ENCODE measurements at regions not wholly inside any gene's neighbourhood (a gene's known extent, or its start where the extent isn't known, plus 50 kb on each side); places are given as distances from the start of the nearest gene placed in this dataset.

DNA sequence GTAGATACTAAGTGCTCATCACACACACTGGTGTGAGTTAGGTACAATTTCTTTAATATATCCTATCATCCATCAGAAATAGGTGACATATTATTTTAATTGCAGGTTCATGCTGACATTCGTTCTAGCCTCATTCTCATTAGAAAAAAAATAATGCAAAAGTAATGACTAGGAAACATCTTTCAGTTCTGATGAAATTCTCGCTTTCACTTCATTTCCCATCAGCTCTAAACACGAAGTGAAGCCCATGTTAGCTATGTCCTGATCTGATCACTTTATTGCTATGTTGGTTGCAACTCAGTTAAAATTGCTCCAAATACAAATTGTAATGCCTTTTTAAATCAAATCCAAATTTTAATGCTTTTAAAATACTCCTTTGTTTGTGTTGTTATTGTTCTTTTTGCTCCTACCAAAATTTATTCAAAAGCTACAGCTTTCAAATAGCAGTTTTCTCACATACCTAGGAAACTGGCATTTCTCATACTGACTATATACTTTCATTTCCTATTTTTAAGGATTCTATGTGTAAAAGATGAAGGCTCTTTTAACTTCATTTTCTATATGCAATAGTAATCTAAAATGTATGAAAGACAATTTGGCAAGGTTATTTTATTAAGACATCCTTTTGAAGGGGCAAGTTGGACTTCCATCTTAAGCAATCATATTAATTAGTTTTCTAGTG, 1237.8 kb upstream of the ACO1 start:
- Histone ChIP-seq H3K4me3 (no peak overlapping the region), H2AFZ (no peak overlapping the region), H3F3A (ENCODE audit: insufficient read depth, low read depth) (no peaks in the 10 kb centered on the region), H3K4me1 (replicated peaks; ENCODE audit: insufficient read depth) (no peaks in the 10 kb centered on the region), H3K9me2 (ENCODE audit: insufficient read depth) (no peaks in the 10 kb centered on the region), H3K36me3 (ENCODE audit: low read depth) (no peaks in the 10 kb centered on the region), H3K9me3 (ENCODE audit: insufficient read depth, low read depth) (no peaks in the 10 kb centered on the region), H3K27ac (no peak overlapping the region), H3K79me2 (ENCODE audit: low read depth) (no peaks in the 10 kb centered on the region), H4K20me1 (ENCODE audit: insufficient read depth) (no peaks in the 10 kb centered on the region), H3K27me3 (ENCODE audit: insufficient read depth, low read depth) (no peaks in the 10 kb centered on the region), H3K4me2 (no peak overlapping the region)
- intact Hi-C loops (cut with micrococcal nuclease; ENCODE audit: unreplicated experiment), result no loop called here
- BruUV-seq (replicated peaks), result no TSS peak
- TF ChIP-seq EZH2 (IDR thresholded peaks at IDR 0.05; ENCODE audit: low read depth), result no peak
- TF ChIP-seq, protein P1, sequence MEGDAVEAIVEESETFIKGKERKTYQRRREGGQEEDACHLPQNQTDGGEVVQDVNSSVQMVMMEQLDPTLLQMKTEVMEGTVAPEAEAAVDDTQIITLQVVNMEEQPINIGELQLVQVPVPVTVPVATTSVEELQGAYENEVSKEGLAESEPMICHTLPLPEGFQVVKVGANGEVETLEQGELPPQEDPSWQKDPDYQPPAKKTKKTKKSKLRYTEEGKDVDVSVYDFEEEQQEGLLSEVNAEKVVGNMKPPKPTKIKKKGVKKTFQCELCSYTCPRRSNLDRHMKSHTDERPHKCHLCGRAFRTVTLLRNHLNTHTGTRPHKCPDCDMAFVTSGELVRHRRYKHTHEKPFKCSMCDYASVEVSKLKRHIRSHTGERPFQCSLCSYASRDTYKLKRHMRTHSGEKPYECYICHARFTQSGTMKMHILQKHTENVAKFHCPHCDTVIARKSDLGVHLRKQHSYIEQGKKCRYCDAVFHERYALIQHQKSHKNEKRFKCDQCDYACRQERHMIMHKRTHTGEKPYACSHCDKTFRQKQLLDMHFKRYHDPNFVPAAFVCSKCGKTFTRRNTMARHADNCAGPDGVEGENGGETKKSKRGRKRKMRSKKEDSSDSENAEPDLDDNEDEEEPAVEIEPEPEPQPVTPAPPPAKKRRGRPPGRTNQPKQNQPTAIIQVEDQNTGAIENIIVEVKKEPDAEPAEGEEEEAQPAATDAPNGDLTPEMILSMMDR (conservative IDR thresholded peaks at IDR 0.05), result no peak
- POLR2A ChIA-PET (ENCODE audit: unreplicated experiment), result no interaction called here
- CTCF ChIA-PET, result no interaction called here
- DNase-seq, result no peak

DNA sequence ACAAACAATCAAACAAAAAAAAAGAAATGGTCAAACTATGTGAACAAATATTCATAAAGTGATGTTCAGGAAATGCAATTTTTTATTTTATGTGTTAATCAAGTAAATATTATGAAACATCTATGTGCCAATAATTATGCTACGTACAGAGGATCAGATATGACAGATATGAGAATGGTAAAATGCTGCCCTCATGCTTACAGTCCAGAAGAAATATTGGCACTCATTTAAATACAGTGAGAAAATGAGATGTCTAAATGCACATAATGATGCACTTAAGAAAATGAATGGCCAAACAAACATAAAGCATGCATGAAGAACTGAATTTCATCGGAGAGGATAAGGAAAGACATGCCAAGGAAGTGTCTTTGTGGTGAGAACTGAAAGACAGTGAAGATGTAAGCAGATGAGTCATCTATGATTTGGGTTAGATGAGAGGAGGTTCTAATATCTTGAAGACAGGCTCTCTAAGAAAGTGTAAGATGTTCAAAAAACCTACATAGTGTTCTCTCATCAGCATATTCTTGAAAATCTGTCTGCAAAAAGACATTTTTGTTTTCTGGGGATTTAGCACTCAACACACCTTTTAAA, 1231.1 kb upstream of the ACO1 start:
- Histone ChIP-seq H3K4me3 (no peak overlapping the region), H3K79me2 (ENCODE audit: low read depth) (no peaks in the 10 kb centered on the region), H3F3A (ENCODE audit: insufficient read depth, low read depth) (no peaks in the 10 kb centered on the region), H3K4me2 (no peak overlapping the region), H3K27me3 (ENCODE audit: insufficient read depth, low read depth) (no peaks in the 10 kb centered on the region), H4K20me1 (ENCODE audit: insufficient read depth) (no peaks in the 10 kb centered on the region), H3K27ac (no peak overlapping the region), H3K9me3 (ENCODE audit: insufficient read depth, low read depth) (no peaks in the 10 kb centered on the region), H2AFZ (no peak overlapping the region), H3K4me1 (replicated peaks; ENCODE audit: insufficient read depth) (no peaks in the 10 kb centered on the region), H3K9me2 (ENCODE audit: insufficient read depth) (no peaks in the 10 kb centered on the region), H3K36me3 (ENCODE audit: low read depth) (no peaks in the 10 kb centered on the region)
- POLR2A ChIA-PET (ENCODE audit: unreplicated experiment), result no interaction called here
- DNase-seq, result no peak
- BruUV-seq (replicated peaks), result no TSS peak
- no peak for TF ChIP-seq EZH2 (IDR thresholded peaks at IDR 0.05; ENCODE audit: low read depth)
- TF ChIP-seq, protein P1 (conservative IDR thresholded peaks at IDR 0.05), result no peak
- CTCF ChIA-PET, result no interaction called here
- intact Hi-C loops (cut with micrococcal nuclease; ENCODE audit: unreplicated experiment), result no loop called here

DNA sequence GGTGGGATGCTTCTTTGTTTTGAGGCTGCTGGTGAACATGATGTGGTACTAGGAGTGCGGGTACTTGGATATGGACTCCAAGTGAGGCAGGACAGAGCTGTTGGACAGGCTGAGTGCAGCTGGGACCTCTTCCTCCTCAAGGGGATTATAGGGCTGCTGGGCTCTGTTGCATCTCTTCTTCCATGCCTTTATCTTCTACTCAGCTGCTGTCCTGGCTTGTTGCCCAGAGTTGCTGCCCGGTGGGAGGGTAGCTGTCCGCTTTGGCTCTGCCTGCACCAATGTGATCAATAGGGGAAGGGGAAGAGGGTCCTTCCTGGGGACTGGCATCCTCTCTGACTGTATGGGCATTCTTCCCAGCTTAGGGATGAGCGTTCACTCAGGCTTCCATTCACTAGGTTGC, 1217.9 kb upstream of the ACO1 start:
- no TSS peak for BruUV-seq (replicated peaks)
- H3K36me3 ChIP-seq (ENCODE audit: low read depth), result no peaks in the 10 kb centered on the region
- H3F3A ChIP-seq (ENCODE audit: insufficient read depth, low read depth), result no peaks in the 10 kb centered on the region
- no peak for DNase-seq
- no peak overlapping the region for H2AFZ ChIP-seq
- TF ChIP-seq, protein P1 (conservative IDR thresholded peaks at IDR 0.05), result no peak
- no peak for TF ChIP-seq EZH2 (IDR thresholded peaks at IDR 0.05; ENCODE audit: low read depth)
- H4K20me1 ChIP-seq (ENCODE audit: insufficient read depth), result no peaks in the 10 kb centered on the region
- intact Hi-C loops (cut with micrococcal nuclease; ENCODE audit: unreplicated experiment), result no loop called here
- H3K27me3 ChIP-seq (ENCODE audit: insufficient read depth, low read depth), result no peaks in the 10 kb centered on the region
- ChIA-PET CTCF (no interaction called here), POLR2A (ENCODE audit: unreplicated experiment) (no interaction called here)
- no peak overlapping the region for H3K4me3 ChIP-seq
- H3K79me2 ChIP-seq (ENCODE audit: low read depth), result no peaks in the 10 kb centered on the region
- H3K27ac ChIP-seq, result no peak overlapping the region
- H3K4me1 ChIP-seq (replicated peaks; ENCODE audit: insufficient read depth), result no peaks in the 10 kb centered on the region
- no peaks in the 10 kb centered on the region for H3K9me2 ChIP-seq (ENCODE audit: insufficient read depth)
- no peaks in the 10 kb centered on the region for H3K9me3 ChIP-seq (ENCODE audit: insufficient read depth, low read depth)
- no peak overlapping the region for H3K4me2 ChIP-seq

All from PC-9 (cell line).